ENCODE measurements at regions not wholly inside any gene's neighbourhood (a gene's known extent, or its start where the extent isn't known, plus 50 kb on each side); places are given as distances from the start of the nearest gene placed in this dataset.

DNA sequence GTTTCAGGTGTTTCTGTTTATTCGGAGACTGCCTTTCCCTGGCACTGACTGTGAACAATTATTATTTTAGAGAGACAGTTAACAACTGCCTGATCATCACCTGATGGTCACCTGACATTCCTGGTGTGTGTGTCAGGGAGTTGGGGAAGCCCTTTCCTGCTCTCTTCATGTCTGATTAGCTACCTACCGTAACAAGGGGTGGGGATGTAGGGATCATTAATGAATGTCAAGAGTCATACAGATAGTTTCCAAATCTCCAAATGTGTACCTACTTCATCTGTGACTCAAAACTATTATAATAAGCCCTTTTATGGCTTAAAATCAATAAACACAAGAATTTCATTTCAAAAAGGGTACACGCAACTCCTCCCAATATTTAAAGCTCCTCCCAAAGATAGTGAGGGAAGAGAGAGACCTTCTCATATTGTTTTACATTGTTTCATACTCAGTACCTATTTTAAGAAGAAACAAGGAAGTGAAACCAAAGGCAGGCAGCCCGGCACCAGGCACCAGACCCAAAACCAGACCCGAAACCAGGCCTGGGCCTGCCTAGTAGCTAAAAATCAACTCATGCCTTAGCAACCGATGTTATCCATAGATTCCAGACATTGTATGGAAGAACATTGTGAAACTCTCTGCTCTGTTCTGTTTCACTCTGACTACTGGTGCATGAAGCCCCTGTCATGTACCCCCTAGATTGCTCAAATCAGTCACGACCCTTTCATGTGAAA is 844.9 kb upstream of the ALCAM start:
- intact Hi-C loops (cut with DNase I): no loop called here
- Histone ChIP-seq H3K4me1 (no peaks in the 10 kb centered on the region), H3K27ac (no peak overlapping the region), H3K27me3 (ENCODE audit: insufficient read depth in 3 of 3, low read length in 2 of 3) (no peaks in the 10 kb centered on the region), H3K4me3 (no peak overlapping the region), H3K36me3 (ENCODE audit: insufficient read depth in 1 of 2, low read depth in 1 of 2) (no peaks in the 10 kb centered on the region), H3K9me3 (no peaks in the 10 kb centered on the region)
- DNase-seq: no peak
- ATAC-seq: no peak
- TF ChIP-seq, protein P1, sequence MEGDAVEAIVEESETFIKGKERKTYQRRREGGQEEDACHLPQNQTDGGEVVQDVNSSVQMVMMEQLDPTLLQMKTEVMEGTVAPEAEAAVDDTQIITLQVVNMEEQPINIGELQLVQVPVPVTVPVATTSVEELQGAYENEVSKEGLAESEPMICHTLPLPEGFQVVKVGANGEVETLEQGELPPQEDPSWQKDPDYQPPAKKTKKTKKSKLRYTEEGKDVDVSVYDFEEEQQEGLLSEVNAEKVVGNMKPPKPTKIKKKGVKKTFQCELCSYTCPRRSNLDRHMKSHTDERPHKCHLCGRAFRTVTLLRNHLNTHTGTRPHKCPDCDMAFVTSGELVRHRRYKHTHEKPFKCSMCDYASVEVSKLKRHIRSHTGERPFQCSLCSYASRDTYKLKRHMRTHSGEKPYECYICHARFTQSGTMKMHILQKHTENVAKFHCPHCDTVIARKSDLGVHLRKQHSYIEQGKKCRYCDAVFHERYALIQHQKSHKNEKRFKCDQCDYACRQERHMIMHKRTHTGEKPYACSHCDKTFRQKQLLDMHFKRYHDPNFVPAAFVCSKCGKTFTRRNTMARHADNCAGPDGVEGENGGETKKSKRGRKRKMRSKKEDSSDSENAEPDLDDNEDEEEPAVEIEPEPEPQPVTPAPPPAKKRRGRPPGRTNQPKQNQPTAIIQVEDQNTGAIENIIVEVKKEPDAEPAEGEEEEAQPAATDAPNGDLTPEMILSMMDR (IDR thresholded peaks at IDR 0.05): no peak
- 76 to 85% (median 79%) methylated on average over 7 of the region's 7 CpGs for WGBS, 3 donors

DNA sequence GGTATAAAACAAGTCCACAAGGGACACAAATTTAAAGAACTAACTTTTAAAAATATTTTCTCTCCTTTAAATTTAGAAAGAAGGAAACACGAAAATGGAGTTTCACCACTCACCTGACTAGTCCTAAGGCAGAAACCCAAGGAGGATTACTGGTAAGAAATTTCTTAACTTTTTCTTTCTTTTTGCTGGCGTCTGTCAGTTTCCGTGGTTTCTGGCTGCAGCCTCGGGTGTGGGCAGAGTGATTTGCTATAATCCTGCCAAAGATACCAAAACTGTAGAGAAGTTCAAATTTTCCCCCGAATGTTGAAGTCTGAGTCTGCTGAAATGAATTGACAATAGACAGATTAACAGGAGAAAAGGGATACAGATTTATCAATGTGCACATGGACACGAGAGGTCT is 843.6 kb upstream of the ALCAM start:
- no peak overlapping the region for H3K27ac ChIP-seq
- H3K27me3 ChIP-seq (ENCODE audit: insufficient read depth in 3 of 3, low read length in 2 of 3): no peaks in the 10 kb centered on the region
- no peaks in the 10 kb centered on the region for H3K4me1 ChIP-seq
- H3K36me3 ChIP-seq (ENCODE audit: insufficient read depth in 1 of 2, low read depth in 1 of 2): no peaks in the 10 kb centered on the region
- 52 to 74% (median 55%) methylated on average over 6 of the region's 6 CpGs for WGBS, 3 donors
- TF ChIP-seq, protein P1 (IDR thresholded peaks at IDR 0.05): no peak
- no peak overlapping the region for H3K4me3 ChIP-seq
- H3K9me3 ChIP-seq: no peaks in the 10 kb centered on the region
- intact Hi-C loops (cut with DNase I): no loop called here
- ATAC-seq (no peak), DNase-seq (no peak)

DNA sequence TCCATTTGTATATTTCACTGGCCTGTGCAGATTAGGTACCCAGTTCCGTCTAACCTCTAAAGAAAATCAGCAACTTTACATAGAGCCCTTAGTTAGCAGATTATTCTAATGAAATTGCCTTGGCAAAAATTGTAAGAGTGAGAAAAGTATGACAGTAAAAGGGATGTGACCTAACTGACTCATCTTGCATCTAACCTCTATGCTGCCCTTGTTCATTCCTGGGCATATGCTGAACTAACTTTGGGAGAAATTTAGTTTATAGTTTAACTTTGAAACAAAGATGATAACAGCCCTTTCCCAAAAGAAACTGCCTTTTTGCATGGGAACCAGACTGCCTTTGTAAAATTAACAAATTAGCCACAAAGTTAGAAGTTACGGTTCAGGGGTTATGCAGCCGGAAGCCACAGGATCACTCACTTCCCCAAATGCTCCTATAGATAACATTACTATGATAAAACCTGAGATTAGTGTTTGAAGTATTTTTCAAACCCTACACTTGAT is 839.8 kb upstream of the ALCAM start:
- Histone ChIP-seq H3K27me3 (ENCODE audit: insufficient read depth in 3 of 3, low read length in 2 of 3) (no peaks in the 10 kb centered on the region), H3K9me3 (no peaks in the 10 kb centered on the region), H3K4me3 (no peak overlapping the region), H3K36me3 (ENCODE audit: insufficient read depth in 1 of 2, low read depth in 1 of 2) (no peaks in the 10 kb centered on the region), H3K4me1 (no peaks in the 10 kb centered on the region), H3K27ac (no peak overlapping the region)
- WGBS, 3 donors: 76 to 92% (median 88%) methylated on average over 3 of the region's 3 CpGs
- DNase-seq (no peak), ATAC-seq (no peak)
- intact Hi-C loops (cut with DNase I): no loop called here
- TF ChIP-seq, protein P1 (IDR thresholded peaks at IDR 0.05): no peak

DNA sequence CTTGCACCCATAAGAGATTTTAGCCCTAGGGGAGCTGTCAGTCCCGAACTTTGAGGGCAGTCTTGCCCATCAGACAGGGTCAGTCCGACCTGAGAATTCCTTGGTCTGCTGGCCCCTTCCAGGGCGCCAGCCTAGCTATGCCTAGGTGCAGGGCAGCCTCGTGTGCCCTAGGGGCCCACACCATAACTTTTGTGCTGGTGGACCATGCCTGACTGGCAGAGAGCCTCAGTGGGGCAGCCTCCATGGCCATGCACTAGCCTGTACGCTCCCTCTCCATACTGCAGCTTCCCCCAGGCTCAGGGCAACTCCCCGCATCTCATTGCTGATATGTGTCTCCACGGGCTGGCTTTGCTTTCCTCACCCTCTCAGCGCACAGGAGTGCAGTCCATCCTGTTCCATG is 835.8 kb upstream of the ALCAM start:
- Histone ChIP-seq H3K27me3 (ENCODE audit: insufficient read depth in 3 of 3, low read length in 2 of 3) (no peaks in the 10 kb centered on the region), H3K4me3 (no peak overlapping the region), H3K27ac (no peak overlapping the region), H3K4me1 (no peaks in the 10 kb centered on the region), H3K9me3 (no peaks in the 10 kb centered on the region), H3K36me3 (ENCODE audit: insufficient read depth in 1 of 2, low read depth in 1 of 2) (no peaks in the 10 kb centered on the region)
- 80 to 91% (median 83%) methylated on average over 6 to 8 of the region's 8 CpGs for WGBS, 3 donors
- ATAC-seq (no peak), DNase-seq (no peak)
- TF ChIP-seq, protein P1 (IDR thresholded peaks at IDR 0.05): no peak
- intact Hi-C loops (cut with DNase I): no loop called here

DNA sequence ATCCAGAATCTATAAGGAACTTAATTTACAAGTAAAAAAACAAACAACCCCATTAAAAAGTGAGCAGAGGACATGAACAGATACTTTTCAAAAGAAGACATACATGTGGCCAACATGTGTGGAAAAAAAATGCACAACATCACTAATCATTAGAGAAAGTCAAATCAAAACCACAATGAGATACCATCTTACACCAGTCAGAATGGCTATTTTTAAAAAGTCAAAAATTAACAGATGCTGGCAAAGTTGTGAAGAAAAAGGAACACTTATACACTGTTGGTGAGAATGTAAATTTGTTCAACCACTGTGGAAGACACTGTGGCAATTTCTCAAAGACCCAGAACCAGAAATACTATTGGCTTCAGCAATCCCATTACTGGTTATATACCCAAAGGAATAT is 830.0 kb upstream of the ALCAM start:
- ATAC-seq (no peak), DNase-seq (no peak)
- Histone ChIP-seq H3K36me3 (ENCODE audit: insufficient read depth in 1 of 2, low read depth in 1 of 2) (no peaks in the 10 kb centered on the region), H3K4me1 (no peaks in the 10 kb centered on the region), H3K27me3 (ENCODE audit: insufficient read depth in 3 of 3, low read length in 2 of 3) (no peaks in the 10 kb centered on the region), H3K9me3 (no peaks in the 10 kb centered on the region), H3K4me3 (no peak overlapping the region), H3K27ac (no peak overlapping the region)
- intact Hi-C loops (cut with DNase I): no loop called here
- TF ChIP-seq, protein P1 (IDR thresholded peaks at IDR 0.05): no peak

Data from psoas muscle (tissue), 7 donors.